B cell (primary cell): ENCODE measurements at regions not wholly inside any gene's neighbourhood (a gene's known extent, or its start where the extent isn't known, plus 50 kb on each side); places are given as distances from the start of the nearest gene placed in this dataset.

ENCODE experiments used
- ATAC-seq: fragments of 200-7000 bp; cut with Tn5 transposase; one replicate; pipeline ENCODE4 v1.10.0; 2021; ENCODE audit warnings: low read depth, mild to moderate bottlenecking, moderate number of reproducible peaks, moderate library complexity
- CTCF ChIA-PET: fragments of 350-600 bp; sonication (Branson Sonifier 250); formaldehyde crosslinking; loops from one replicate; lab custom pipeline; 2021; ENCODE audit warnings: antibody characterized with exemption, inconsistent platforms; lab: Charles Lee
- POLR2A ChIA-PET: fragments of 350-600 bp; sonication (Branson Sonifier 250); formaldehyde crosslinking; loops from one replicate; lab custom pipeline; 2021; ENCODE audit warnings: antibody characterized with exemption; lab: Charles Lee
- DNase-seq: peaks from one replicate; pipeline ENCODE4 v3.0.0; 2013
- H2AFZ ChIP-seq: 2 replicates; pipeline ENCODE4 v1.6.1; 2012; ENCODE audit warnings: mild to moderate bottlenecking, low read depth, low read length; ENCODE audit not compliant: insufficient read depth, poor library complexity, severe bottlenecking
- H3K27ac ChIP-seq, 2 donors: 1 replicate in 1 of 2; 2 replicates in 1 of 2; pipeline ENCODE4 v1.5.1; 2012 to 2013; ENCODE audit warnings: low read length in 2 of 2, mild to moderate bottlenecking in 2 of 2, moderate library complexity in 1 of 2
- H3K27me3 ChIP-seq, 4 experiments: fragments of 200-600 bp in 1 of 4; sonication (generic) in 1 of 4; replicated peaks in 1 of 4; 1 replicate in 2 of 4; 2 replicates in 2 of 4; pipeline versions ENCODE4 v1.6.1 to v1.7.0; 2013 to 2016; ENCODE audit warnings: low read length in 3 of 4, mild to moderate bottlenecking in 2 of 4, mixed read lengths in 1 of 4, moderate library complexity in 1 of 4; ENCODE audit not compliant: insufficient read depth in 4 of 4, control insufficient read depth in 3 of 4; ENCODE audit errors: control extremely low read depth in 1 of 4
- H3K36me3 ChIP-seq, 2 experiments: replicated peaks in 1 of 2; 1 replicate in 1 of 2; 2 replicates in 1 of 2; pipeline versions ENCODE4 v1.6.1 to v1.7.1; 2013; ENCODE audit warnings: low read length in 1 of 2; ENCODE audit not compliant: insufficient read depth in 2 of 2, control insufficient read depth in 1 of 2; ENCODE audit errors: control extremely low read depth in 1 of 2, extremely low read depth in 1 of 2
- H3K4me1 ChIP-seq, 2 donors: fragments of 200-600 bp in 1 of 2; sonication (generic) in 1 of 2; 1 replicate in 1 of 2; 2 replicates in 1 of 2; pipeline versions ENCODE4 v1.5.1 to v1.6.1; 2013 to 2017; ENCODE audit warnings: low read length in 2 of 2; ENCODE audit not compliant: control insufficient read depth in 2 of 2, insufficient read depth in 2 of 2
- H3K4me2 ChIP-seq: replicated peaks from 2 replicates; pipeline ENCODE3; 2012; ENCODE audit warnings: mild to moderate bottlenecking, low read depth, low read length; ENCODE audit not compliant: poor library complexity, severe bottlenecking
- H3K4me3 ChIP-seq, 5 experiments: fragments of 200-600 bp in 1 of 5; sonication (generic) in 1 of 5; 1 replicate in 3 of 5; 2 replicates in 2 of 5; pipeline versions ENCODE4 v1.5.1 to v1.7.0; 2011 to 2016; ENCODE audit warnings: low read length in 4 of 5, mild to moderate bottlenecking in 4 of 5, low read depth in 2 of 5, control low read depth in 1 of 5, moderate library complexity in 1 of 5; ENCODE audit not compliant: insufficient read depth in 1 of 5; ENCODE audit errors: control extremely low read depth in 1 of 5, extremely low read depth in 1 of 5
- H3K79me2 ChIP-seq: fragments of 200-600 bp; sonication (generic); one replicate; pipeline ENCODE4 v1.6.0; 2016; ENCODE audit warnings: low read length; ENCODE audit not compliant: control insufficient read depth, insufficient read depth
- H3K9ac ChIP-seq: fragments of 200-600 bp; sonication (generic); 2 replicates; pipeline ENCODE4 v1.6.1; 2017; ENCODE audit warnings: mild to moderate bottlenecking, low read length, moderate library complexity
- H3K9me3 ChIP-seq, 3 donors: one replicate each; pipeline versions ENCODE4 v1.6.1 to v1.7.1; 2013; ENCODE audit warnings: low read length in 2 of 3; ENCODE audit not compliant: control insufficient read depth in 2 of 3, insufficient read depth in 1 of 3; ENCODE audit errors: control extremely low read depth in 1 of 3
- H4K20me1 ChIP-seq: 2 replicates; pipeline ENCODE4 v1.6.0; 2012; ENCODE audit warnings: mild to moderate bottlenecking, low read length; ENCODE audit not compliant: insufficient read depth, control insufficient read depth, poor library complexity, severe bottlenecking
- H3K27ac Mint-ChIP-seq: one replicate; pipeline ENCODE4 v1.8.0; 2021; ENCODE audit warnings: mixed read lengths
- H3K27me3 Mint-ChIP-seq: one replicate; pipeline ENCODE4 v1.8.0; 2021; ENCODE audit warnings: mixed read lengths
- H3K4me1 Mint-ChIP-seq: one replicate; pipeline ENCODE4 v1.8.0; 2021; ENCODE audit warnings: mixed read lengths
- H3K4me3 Mint-ChIP-seq: one replicate; pipeline ENCODE4 v1.8.0; 2021; ENCODE audit warnings: mixed read lengths
- H3K9me3 Mint-ChIP-seq: one replicate; pipeline ENCODE4 v1.8.0; 2022; ENCODE audit warnings: mixed read lengths; ENCODE audit not compliant: insufficient read depth
- CTCF ChIP-seq: fragments of 200-600 bp; IDR thresholded peaks from one replicate; pipeline ENCODE4 v1.8.0; 2022; ENCODE audit warnings: antibody characterized with exemption, mild to moderate bottlenecking
- EZH2 ChIP-seq: IDR thresholded peaks from 2 replicates; pipeline ENCODE4 v1.6.1; 2012; ENCODE audit warnings: borderline replicate concordance, low read depth, mild to moderate bottlenecking, moderate library complexity, low read length; ENCODE audit not compliant: insufficient read depth, poor library complexity, severe bottlenecking
- WGBS: methylation state at CpG from one replicate; pipeline ENCODE4 v1.1.5; 2013; ENCODE audit warnings: missing lambda C conversion rate; ENCODE audit not compliant: insufficient coverage; 5-methylcytosine and 5-hydroxymethylcytosine counted together
- intact Hi-C: fragments of 100-400 bp; cut with micrococcal nuclease; formaldehyde crosslinking; loops from one replicate; pipeline ENCODE4 v1.10.0; 2022

GRCh38 chr18:37854396-37854795 is 288.8 kb upstream of the CELF4 start:
- ChIA-PET CTCF (no interaction called here), POLR2A (no interaction called here)
- no peaks in the 10 kb centered on the region for H3K27me3 ChIP-seq
- Mint-ChIP-seq H3K27me3 (no peaks in the 10 kb centered on the region), H3K27ac (no peak overlapping the region), H3K4me3 (no peak overlapping the region), H3K4me1 (no peaks in the 10 kb centered on the region), H3K9me3 (peaks cover 6% of the 10 kb centered on the region)
- H4K20me1 ChIP-seq, result no peaks in the 10 kb centered on the region
- TF ChIP-seq EZH2, result no peak
- TF ChIP-seq CTCF, result no peak
- H3K36me3 ChIP-seq, result no peaks in the 10 kb centered on the region
- H3K4me2 ChIP-seq, result no peak overlapping the region
- ATAC-seq (no peak), DNase-seq (no peak)
- H2AFZ ChIP-seq, result no peak overlapping the region
- no peak overlapping the region for H3K4me3 ChIP-seq
- no peak overlapping the region for H3K27ac ChIP-seq
- no peaks in the 10 kb centered on the region for H3K79me2 ChIP-seq
- no peaks in the 10 kb centered on the region for H3K4me1 ChIP-seq
- no peak overlapping the region for H3K9ac ChIP-seq
- intact Hi-C loops, result no loop called here
- H3K9me3 ChIP-seq, result peaks cover 0 to 4% (median 0%) of the 10 kb centered on the region in 3 donors
- no CpG with 5 or more reads among the region's 3 CpGs for WGBS

- WGBS, result 64% methylated on average over 3 of the region's 3 CpGs
- H3K36me3 ChIP-seq, result no peaks in the 10 kb centered on the region
- no peak for ATAC-seq
- no peaks in the 10 kb centered on the region for H3K79me2 ChIP-seq
- Mint-ChIP-seq H3K4me1 (no peaks in the 10 kb centered on the region), H3K4me3 (no peak overlapping the region), H3K27ac (no peak overlapping the region), H3K9me3 (peaks cover 8% of the 10 kb centered on the region), H3K27me3 (no peaks in the 10 kb centered on the region)
- H3K9ac ChIP-seq, result no peak overlapping the region
- no peak for DNase-seq
- no peak overlapping the region for H3K27ac ChIP-seq
- no peaks in the 10 kb centered on the region for H4K20me1 ChIP-seq
- CTCF ChIA-PET, result no interaction called here
- POLR2A ChIA-PET, result no interaction called here
- no peak overlapping the region for H3K4me3 ChIP-seq
- H2AFZ ChIP-seq, result no peak overlapping the region
- TF ChIP-seq EZH2 (no peak), CTCF (no peak)
- H3K27me3 ChIP-seq, result no peaks in the 10 kb centered on the region
- peaks cover 0 to 8% (median 0%) of the 10 kb centered on the region in 3 donors for H3K9me3 ChIP-seq
- intact Hi-C loops, result no loop called here
- no peak overlapping the region for H3K4me2 ChIP-seq
- H3K4me1 ChIP-seq, result no peaks in the 10 kb centered on the region
Observed at GRCh38 chr18:37853706-37854105, 288.1 kb upstream of the CELF4 start.
